Fibroblast of peridontal ligament (primary cell): ENCODE measurements at regions not wholly inside any gene's neighbourhood (a gene's known extent, or its start where the extent isn't known, plus 50 kb on each side); places are given as distances from the start of the nearest gene placed in this dataset.
A peak's percentile ranks its signal among the peaks of the same experiment; 100 is the strongest.

Source experiments
- DNase-seq: peaks from one replicate; pipeline ENCODE4 v3.0.0-alpha.2; 2010; ENCODE audit errors: extremely low read depth

DNA sequence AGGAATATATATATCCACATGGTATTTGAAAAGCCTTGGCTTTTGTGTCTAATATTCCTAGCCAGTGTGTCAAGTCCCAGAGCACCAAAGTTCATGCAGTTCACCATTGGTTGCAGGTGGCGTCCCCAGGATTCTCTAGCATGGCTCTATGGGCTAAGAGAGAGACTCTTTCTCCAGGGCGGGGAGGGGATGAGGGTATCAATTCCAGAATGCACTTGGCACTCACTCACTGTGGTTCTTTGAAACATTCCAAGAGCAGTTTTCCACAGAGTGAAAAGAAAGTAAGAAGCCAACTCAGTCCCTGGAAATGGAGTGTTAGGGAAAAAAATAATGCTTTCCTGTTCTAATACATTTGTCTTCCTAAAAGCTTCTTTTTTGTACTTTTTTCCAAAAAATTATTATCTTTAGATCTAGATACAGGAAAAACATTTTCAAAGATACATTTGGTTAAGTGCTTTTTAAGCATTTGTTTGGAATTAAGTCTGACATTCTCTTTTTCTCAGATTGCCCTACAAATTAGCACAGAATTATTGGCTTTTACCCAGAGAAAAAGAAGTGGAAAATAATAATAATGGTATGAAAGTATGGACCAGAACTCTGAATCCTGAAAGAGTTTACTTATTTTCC, 239.9 kb downstream of the PAX3 start:
- DNase-seq, result no peak

DNA sequence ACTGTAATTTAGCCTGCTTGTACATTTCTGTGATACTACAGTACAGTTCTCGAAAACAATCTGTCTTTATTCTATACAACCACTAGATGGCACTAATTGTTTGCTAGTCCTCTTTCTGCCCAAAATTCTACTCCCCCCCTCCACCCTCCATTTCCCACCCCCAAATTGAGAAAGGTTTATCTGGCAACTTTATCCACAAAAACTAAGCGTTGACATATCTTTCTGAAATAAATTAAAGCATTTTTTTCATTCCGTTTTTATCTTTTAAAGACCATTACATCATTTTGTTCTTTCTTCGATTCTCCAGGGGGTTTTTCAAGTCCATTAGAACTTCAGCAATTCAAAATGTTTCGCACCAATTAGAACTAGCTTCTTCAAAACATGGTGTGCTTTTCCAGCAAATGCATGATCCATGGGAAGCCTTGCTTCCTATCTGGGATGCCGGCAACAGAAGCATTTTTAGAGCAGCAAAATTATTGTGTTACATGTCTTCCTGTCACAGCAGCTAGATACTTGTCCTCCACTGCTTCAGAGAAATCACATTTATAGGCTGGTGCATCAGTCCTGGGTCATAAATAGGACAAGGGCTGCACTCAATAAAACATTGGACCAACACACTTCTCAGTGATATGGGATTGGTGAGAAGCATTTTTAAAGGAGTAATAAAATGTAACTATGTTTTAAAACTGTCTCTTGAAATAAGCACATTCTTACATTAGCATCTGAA, 241.3 kb downstream of the PAX3 start:
- peak; percentile 13 for DNase-seq

DNA sequence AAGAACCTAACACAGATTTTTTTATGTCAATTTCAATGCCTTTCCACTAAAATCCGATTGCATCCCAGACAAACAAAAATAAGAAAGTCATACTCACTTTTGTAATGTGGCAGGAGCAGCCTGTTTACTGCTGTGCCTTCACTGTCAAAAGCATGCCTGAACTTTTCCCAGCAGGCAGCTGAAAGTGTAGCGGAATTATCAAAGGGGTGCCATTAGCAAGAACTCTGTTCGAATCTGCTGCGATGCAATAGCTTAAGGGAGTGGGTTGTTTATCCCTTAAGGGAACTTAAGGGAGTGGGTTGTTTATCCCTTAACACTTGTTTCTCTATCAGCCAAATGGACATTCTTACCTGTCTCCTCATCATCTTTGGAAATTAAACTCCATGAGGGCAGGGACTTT, 243.5 kb downstream of the PAX3 start:
- DNase-seq, result no peak

DNA sequence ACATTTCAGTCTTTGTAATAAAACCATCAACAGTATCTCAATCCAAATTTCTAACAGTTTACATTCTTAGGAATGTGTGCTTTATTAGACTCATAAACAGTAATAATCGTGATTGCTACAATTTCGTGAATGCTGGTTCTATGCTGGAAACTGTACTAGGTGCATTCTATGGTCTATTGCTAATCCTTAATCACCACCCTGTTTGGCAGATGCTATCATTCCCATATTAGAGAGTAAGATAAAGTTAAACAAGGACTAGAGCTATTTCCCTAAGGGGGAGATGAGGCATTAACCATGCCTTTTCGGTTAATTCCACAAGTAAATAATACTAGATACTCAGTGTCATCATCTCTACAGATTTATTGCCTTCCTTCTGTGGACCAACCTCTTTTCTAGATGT, 244.0 kb downstream of the PAX3 start:
- no peak for DNase-seq

DNA sequence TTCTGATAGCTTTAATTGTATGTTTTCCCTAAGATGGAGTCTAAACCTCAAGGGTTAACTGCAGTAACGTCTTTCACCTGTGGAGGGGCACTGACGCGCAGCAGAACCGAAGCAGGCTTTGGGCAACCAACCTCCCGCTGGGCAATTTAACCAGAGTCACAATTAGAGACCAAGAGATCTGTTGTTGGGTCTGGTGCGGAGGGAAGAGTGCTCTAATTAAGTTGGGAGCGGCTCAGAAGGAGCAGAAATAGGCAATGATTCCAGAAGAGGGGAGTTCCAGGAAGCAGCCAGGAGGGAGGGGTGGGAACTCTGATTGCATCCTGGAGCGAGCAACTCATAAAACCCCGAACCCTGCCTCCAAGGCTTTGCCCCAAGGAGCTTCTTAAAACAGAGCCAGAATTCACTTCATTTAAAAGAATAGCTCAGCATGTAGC, 245.8 kb downstream of the PAX3 start:
- no peak for DNase-seq

DNA sequence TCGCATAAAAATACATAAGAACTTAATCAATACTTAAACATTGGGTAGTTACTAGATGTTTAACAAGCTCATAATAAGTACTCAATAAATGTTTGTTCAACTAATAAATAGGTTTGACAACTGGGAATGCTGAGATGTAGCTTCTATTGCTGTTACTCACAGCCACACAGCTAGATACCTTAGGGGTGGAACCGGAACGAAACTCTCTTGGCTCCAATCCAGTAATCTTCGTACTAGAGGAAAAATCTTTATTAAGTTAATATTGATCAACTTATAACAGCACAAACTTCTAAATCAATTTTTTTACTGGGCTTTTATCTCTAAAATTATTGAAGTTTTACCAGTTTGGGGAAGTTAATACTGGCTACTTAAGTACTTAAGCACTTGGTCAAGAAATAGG, 247.8 kb downstream of the PAX3 start:
- no peak for DNase-seq

DNA sequence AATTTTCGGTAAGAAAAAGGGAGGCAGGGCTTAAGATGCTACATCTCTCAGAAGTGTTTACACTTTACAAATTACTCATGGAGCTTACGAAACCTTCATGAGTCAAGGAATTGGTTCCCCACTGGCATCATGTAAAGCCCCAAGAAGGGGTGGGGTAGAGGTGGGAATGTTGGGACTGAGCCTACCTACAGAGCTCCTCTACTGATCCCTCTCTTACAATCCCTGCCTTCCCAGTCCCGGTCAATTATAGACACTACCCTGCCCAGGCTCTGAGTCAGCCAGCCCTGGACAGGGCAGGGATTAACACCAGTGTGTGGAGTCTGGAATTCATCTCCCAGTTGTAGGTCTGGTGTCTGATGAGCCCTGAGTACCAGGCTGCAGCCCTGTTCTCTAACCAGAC, 248.9 kb downstream of the PAX3 start:
- no peak for DNase-seq

DNA sequence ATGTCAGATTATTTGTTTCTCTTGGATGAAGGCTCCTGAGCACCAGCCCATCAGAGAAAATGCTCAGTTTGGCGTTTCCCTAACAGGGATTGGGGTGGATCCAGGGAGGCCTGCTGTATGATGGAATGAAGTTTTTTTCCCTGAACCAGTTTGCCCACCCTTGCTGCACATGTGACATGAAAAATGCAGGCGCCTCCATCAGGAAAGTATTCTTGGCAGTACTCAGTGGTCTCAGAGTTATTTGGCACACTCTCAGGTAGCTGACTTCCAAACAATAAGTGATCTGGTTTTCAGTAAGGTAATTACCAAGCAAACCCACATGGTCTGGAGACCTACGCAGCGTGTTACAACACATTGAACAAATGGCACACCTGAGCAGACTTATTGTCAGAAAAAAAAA, 254.9 kb downstream of the PAX3 start:
- DNase-seq, result no peak

DNA sequence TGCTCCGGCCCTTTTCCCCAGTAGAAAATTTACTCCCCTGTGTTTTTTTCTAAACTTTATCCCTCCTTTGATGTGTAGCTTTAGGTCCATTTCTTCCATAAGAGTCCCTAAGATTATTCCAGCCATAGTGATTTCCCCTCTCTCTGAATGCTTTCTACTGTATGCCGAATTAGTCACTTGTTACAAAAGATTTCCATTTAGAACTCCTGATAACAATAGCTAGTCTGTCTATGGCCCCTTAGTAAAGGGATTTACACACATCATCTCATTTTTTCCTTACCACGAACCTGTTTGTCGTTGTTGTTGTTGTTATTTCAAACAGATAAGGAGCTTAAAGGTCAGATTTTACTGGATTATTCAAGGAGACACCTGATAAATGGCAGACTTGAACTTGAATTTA, 256.1 kb downstream of the PAX3 start:
- DNase-seq, result no peak

DNA sequence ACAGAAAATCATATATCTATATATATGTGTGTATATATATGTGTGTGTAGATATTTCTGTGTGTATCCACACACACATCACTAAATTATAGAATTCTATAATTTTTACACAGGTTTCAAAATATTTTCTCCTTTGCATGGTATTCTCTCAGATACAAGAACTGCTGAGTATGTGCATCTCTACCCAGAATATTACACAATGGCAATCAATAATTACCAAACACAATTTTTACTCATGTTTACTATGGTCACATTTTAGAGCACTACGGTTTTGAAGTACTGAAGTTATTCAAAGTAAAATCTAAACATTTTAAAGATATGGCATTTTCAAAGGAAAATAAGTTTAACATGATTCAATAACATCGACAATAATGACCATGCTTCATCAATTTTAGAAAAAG, 258.5 kb downstream of the PAX3 start:
- DNase-seq, result no peak

DNA sequence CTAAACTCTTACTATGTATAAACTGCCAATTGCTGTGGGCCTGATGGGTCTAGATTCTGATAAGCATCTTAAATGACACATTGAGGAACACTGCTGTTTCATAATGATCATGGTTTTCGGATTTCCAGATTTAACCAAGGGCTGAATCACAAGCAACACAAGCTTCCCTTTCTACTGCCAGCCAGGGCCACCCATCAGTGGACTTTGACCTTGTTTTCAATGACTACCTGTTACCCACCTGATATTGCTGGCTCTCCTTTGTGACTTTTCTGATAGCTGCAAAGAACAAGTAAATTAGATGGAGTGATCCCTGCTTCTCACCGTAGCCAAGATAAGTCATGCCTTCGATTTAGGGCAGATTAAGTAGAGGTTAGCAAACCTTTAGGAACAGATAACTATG, 259.0 kb downstream of the PAX3 start:
- no peak for DNase-seq

DNA sequence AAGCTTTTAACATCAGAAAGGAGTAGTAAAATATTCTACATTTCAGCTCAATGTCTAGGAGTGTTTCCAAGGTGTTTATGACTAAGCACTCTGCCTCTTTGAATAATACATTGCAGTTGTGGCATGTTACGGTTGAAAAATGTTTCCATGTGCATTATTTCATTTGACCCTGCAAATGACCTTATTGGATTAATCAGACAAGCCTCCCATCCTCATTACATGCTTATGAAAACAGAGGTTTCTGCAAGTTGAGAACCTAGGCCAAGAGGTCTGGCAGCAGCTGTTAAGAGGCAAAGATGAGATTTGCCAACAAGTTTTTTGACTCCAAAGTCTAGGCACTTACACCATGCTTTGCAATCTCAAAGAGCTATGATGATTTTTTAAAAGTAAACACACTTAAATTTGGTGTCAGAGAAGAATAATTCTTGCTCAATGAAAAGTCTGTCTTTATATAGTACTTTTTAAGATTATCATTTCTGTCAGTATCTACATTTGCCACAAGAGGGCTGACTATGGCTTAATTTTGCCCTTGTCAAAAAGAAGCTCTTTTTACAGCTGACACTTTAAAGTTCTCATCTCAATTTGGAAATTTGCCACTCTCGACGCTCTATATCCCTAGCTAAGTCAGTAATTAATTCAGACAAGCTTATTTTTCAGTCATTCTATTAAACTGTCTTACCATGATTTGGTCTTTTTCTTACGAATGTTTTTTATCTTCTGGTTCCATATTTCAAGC, 260.6 kb downstream of the PAX3 start:
- no peak for DNase-seq

DNA sequence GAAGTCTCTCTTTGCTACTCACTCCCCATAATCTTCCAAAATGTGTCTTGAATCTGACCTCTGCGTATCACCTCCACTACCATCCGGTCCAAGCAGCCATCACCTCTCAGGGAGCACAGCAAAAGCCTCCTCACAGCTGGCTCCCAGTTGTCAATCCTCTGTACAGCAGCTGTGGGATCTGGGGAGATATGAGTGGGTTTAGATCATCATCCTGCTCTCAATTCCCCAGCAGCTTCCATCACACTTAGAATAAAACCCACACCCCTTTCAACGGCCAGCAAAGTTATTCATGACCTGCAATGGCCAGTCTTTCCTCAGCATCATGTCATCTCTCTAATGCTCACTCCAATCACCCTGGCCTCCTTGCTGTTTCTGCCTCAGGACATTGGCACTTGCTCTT, 261.6 kb downstream of the PAX3 start:
- DNase-seq, result no peak

DNA sequence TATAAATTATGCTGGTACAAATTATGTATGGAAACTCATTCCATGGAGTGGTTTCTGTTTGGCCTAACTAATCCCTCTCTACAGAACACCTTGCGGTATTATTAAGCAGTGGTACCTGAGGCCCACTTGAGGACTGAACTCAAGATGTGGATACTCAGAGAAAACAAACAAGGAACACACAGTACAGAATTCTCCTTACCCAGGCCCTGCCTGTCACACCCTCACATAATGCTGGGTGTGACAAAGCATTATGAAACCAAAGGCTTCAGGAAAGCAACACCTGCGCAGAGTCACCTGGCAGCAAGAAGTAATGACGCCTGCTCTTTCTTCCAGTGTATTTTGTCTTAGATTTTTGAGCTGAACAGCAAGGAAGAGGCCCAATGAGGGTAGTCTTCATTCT, 264.7 kb downstream of the PAX3 start:
- DNase-seq, result no peak

DNA sequence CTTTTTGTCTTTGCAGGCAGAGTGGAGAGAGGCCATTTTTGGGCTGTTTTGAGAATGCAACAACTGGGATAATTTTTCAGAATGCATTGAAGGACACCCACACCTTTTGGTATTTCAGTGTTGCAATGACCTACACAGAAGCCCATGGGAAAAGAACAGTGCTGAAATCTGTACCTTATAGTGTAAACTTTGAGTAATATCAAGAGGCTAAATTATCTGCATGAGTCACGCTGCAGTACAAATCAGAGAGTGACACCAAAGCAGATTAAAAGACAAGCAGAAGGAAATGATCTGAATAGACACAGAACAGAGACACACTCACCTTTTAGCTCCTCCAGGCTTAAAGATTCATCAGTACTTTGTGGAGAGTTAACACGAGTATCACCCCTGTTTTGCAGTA, 265.3 kb downstream of the PAX3 start:
- no peak for DNase-seq

DNA sequence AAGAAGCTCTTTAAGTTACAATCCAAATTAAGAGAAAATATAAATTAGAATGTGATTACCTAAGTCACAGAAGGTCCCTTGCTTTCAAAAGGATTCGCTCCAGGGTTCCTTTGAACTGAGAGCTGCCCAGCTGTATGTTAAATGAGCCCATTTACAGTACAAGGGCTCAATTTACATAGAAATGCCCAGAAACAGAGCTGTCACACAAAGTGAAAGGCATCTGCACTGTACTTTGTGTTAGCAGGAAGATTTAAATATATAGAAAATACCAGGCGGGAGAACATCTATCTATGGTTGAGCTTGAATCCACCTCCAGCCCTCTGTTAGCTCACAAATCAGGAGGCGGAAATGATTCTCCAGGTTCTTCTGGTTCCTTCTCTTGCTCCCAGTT, 272.9 kb downstream of the PAX3 start:
- DNase-seq, result no peak

DNA sequence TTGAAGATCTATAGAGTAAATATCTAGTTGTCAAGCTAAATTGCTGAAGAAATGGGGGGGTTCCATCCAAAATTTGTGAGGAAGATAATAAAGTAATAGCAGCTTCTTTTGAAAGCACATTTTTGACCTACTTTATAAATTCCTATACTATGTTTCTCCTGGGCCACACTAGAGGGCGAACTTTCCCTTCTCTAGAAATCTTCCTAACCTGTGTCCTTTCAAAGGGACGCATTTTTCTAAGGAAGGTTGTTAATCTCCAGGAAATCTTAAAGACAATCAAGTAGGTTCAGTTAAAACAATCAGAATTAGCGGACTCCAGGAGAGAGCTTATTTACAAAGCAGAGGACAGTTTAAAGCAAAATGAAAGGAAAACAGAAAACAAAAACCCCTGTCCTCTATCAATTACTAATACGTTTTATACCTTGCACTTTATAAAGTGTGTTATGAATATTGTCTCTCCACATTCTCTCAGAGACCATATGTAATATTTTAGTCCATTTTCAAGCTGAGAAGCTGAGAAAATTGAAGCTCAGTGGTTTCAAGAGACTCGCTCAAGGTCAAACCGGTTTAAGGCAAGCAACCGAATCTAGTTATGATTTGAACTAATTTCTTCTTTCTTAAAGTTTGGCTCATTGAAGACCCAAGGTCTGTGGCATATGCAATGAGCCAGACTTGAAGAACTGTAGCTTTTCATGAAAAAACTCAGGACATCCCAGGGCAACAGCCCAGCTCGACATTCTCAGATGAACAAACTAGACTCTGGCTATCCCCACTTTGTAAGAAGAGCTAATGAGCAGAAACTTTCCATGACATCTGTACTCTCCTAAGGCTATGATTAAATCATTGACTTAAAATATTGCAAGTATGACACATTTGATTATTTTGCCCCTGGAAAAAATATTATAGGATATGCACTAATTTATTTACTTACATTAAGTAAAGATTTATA, 273.6 kb downstream of the PAX3 start:
- DNase-seq, result peak; percentile 21

DNA sequence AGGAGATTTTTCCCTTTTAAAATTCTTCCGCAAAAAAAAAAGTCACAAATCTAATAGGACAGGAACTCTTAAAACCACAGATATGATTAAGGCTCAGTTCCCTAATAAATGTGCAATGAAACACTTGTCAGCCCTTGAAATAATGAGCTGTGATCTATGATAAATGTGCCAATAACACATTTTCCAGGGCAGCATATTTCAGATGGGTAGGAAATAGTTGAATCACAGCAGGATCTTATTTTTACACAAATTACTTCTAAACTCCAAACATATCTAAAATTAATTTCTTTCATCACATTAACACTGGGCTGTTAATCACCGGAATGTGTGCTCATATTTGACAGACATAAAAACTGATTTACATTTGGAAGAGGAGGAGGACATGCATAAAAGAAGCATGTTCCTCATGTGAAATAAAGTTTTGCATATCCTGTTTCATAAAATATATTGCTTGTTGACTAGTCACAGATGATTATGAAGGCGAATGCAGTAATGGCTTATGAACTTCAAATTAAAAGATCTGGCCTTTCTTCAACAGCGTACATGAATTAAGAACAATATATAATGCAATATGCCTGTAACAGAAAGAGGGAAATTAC, 281.4 kb downstream of the PAX3 start:
- DNase-seq, result no peak

DNA sequence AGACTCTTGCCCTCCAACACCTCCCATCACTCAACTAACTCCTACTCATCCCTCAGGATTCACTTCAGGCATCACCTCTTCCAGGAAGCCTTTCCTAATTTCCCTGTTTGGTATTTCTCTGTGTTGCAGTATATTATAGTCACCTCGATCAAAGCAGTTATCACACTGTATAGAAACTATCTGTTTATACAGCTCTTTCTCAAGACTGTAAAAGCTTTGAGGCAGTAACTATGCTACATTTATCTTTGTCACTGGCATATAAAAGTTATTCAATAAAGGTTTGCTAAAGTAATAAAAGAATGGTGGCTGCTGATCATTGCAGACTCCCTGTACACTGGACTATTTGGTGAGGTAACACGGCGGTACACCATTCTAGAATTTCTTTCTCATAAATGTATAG, 284.9 kb downstream of the PAX3 start:
- DNase-seq, result no peak

DNA sequence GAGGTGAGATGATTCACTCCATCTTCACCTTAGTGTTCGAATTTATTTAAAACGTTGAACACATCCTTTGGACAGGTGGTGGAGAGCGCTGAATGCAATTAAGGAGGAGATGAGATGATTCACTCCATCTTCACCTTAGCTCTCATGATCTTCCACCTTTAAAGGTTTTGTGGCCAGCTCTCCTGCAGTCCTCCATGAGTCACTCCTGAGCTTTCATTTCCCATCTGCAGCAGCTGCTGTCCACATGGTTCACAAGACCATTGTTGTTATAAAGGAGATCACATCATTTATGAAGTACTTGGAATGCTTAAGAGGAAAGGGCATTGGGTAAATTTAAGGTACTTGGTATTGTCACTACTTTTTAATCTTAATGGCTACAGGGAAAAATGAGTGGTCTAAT, 298.5 kb downstream of the PAX3 start:
- DNase-seq, result no peak

DNA sequence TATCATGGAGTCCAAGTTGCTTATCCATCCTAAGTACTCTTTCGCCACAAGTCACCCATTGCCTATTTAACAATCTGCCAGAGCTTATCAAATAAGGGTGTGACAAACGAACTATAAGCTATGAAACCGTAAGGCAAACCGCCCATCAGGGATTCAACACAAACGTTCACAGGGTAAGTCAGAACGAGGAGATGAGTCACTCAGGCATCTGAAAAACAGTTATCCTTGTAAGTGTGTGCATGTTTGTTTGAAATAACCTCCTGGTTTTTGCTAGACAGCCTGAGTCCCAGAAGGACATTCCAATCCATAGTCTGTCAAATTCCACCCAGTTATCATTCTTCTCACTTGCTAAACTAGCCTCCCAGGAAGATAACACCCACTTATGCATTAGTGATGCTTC, 299.1 kb downstream of the PAX3 start:
- no peak for DNase-seq

DNA sequence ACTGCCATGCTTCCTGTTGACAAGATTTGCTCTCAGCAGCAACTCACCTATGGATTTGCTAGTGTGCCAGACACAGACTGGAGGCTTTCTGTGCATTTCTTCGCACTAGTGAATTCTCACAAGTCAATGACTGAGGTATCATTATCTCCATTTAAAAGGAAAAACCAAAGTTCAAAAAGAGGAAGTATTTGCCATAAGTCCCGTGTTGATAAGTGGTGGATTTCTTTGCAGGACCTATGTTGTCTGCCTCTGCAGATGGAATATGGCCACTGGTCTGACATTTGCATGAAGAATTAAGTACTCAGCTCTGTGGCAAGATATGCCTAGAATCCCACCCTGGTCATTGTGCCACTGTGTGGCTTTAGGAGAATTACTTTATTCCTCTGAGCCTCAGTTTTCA, 299.6 kb downstream of the PAX3 start:
- DNase-seq, result no peak
